Neuron (in vitro differentiated cells): ENCODE measurements at regions not wholly inside any gene's neighbourhood (a gene's known extent, or its start where the extent isn't known, plus 50 kb on each side); places are given as distances from the start of the nearest gene placed in this dataset.

Source experiments
- H2AFZ ChIP-seq: one replicate; pipeline ENCODE4 v1.6.1; 2013; ENCODE audit warnings: low read depth, mild to moderate bottlenecking, inconsistent platforms, low read length, moderate library complexity
- H3K27me3 ChIP-seq: one replicate; pipeline ENCODE4 v1.6.1; 2013; ENCODE audit warnings: low read length; ENCODE audit not compliant: insufficient read depth
- H3K36me3 ChIP-seq: one replicate; pipeline ENCODE4 v1.6.1; 2013; ENCODE audit warnings: low read length; ENCODE audit not compliant: insufficient read depth
- H3K4me1 ChIP-seq: one replicate; pipeline ENCODE4 v1.6.1; 2013; ENCODE audit warnings: low read length; ENCODE audit not compliant: insufficient read depth
- H3K4me3 ChIP-seq: 2 replicates; pipeline ENCODE4 v1.5.1; 2013; ENCODE audit warnings: mild to moderate bottlenecking, low read length, moderate library complexity
- H3K9me3 ChIP-seq: one replicate; pipeline ENCODE4 v1.6.1; 2013; ENCODE audit warnings: low read length

DNA sequence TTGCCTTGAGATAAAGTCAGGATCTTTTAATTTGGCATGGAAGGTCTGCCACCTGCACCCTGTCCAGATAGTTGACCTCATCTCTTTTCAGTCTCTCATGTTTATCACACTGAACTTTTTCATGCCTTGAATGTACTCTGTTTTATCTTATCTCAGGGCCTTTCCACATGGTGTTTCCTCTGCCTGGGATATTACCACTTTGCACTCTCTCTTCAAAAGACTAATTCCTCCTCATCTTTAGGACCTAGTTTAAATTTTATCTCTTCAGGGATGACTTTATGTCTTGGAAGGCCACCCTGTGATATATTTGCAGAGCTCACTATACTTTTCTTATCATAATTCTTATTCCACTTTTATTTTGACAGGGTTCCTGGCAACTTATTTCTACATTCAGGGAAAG, 150.0 kb downstream of the DNAJB9 start:
- H3K4me3 ChIP-seq: no peak overlapping the region
- no peaks in the 10 kb centered on the region for H3K36me3 ChIP-seq
- H2AFZ ChIP-seq: no peak overlapping the region

DNA sequence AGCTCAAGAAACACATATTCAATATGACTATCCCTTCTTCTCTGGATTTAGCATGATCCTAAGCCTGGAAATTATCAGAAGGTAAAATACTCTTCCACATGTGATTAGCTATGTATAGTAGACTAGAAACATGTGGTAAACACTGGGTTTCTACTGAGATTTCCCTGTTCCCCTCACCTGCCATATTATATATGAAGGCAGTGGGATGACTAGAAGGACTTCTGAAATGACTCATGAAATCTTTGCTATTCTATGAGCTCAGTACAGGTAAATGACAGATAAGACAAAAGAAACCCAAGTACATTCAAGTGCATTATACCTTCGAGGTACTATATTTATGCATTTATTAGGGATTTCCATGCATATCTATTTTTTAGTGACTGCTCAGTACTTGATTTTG, 152.9 kb downstream of the DNAJB9 start:
- H3K4me3 ChIP-seq: no peak overlapping the region
- peaks cover 30% of the 10 kb centered on the region for H3K4me1 ChIP-seq

More for the DNA sequence above, 150.0 kb downstream of the DNAJB9 start:
- H3K4me1 ChIP-seq: peaks cover 22% of the 10 kb centered on the region
- no peaks in the 10 kb centered on the region for H3K27me3 ChIP-seq
- H3K9me3 ChIP-seq: no peaks in the 10 kb centered on the region

DNA sequence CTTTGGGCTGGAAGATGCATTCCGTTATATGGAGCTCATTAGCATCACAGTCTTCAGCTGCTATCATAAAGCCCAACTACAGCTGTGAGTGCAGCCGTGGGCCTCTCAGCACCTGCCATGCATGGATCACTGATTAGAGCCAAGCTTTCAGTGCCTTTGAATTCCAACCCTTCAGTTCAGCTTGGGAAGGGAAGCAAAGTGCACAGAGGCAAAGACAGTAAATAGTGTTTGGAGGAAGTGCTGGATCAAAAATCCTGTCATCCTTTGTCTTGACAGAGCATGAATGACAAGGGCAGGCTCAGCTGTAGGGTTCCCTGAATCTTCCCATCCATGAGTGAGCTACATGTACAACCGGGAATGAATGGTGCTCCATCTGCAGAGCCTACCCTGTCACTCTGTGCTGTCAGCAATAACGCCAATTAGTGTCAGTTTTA, 153.7 kb downstream of the DNAJB9 start:
- Histone ChIP-seq H3K27me3 (no peaks in the 10 kb centered on the region), H3K9me3 (no peaks in the 10 kb centered on the region), H3K4me3 (no peak overlapping the region), H2AFZ (no peak overlapping the region), H3K36me3 (no peaks in the 10 kb centered on the region), H3K4me1 (peaks cover 30% of the 10 kb centered on the region)

More for the DNA sequence above, 152.9 kb downstream of the DNAJB9 start:
- Histone ChIP-seq H3K36me3 (no peaks in the 10 kb centered on the region), H3K27me3 (no peaks in the 10 kb centered on the region), H2AFZ (no peak overlapping the region), H3K9me3 (no peaks in the 10 kb centered on the region)

DNA sequence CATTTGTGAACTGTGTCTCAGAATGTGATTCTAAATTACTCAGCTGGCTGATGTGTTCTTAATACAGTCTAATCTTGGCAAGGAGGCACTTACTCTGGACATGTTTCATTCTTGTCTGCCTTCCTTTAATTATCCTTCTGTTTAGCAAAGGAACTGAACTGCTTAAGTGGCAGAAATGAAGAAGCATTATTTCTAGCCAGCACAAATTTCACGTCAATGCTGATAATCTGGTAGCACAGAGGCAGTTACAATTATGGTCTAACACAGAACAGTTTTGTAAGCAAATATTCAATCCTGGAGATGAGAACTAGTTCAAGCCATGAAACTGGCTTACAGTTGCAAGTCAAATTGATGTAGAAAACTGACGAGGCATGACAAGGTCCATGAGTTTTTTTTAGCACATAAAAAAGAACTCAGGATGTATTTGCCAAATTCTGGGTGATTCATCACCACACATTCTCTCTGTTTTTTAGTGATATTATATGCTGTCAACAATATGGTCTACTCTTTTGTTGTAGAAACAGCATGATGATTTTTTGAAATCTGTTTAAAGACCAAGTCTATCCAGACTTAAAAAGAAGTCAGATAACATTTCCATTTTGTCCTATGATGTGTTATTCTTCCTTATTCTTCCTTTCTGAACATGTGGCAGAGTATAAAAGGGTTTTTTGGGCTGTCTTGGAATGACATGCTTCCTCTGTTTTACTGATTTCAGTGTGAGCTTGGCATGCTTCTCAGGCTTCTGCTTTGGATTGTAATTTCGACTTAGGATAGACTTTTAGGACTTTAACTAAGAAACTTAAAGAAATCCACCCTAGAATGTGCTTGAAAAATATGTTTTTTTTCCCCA, 154.8 kb downstream of the DNAJB9 start:
- Histone ChIP-seq H3K4me3 (no peak overlapping the region), H2AFZ (no peak overlapping the region), H3K27me3 (no peaks in the 10 kb centered on the region), H3K36me3 (no peaks in the 10 kb centered on the region), H3K4me1 (peaks cover 30% of the 10 kb centered on the region), H3K9me3 (no peaks in the 10 kb centered on the region)

DNA sequence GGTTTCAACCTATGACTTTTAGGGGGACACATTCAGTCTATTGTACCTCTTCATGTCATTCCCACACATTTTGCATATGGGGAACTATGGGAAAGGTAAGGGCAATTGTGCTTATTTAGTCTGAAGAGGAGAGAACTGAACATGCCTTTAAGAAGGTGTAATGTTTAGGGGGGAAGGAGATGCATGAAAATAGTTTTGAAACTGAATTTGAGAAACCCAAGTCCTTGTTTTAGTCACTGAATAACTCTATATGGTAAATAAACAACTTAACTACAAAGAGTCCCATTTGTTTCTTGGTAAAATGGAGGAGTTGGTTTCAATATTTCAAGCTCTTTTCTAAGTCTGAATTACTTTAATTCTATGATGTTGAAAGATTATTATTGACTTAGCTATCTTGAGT, 166.1 kb downstream of the DNAJB9 start:
- Histone ChIP-seq H3K27me3 (no peaks in the 10 kb centered on the region), H2AFZ (no peak overlapping the region), H3K9me3 (no peaks in the 10 kb centered on the region), H3K4me3 (no peak overlapping the region), H3K36me3 (no peaks in the 10 kb centered on the region), H3K4me1 (no peaks in the 10 kb centered on the region)

DNA sequence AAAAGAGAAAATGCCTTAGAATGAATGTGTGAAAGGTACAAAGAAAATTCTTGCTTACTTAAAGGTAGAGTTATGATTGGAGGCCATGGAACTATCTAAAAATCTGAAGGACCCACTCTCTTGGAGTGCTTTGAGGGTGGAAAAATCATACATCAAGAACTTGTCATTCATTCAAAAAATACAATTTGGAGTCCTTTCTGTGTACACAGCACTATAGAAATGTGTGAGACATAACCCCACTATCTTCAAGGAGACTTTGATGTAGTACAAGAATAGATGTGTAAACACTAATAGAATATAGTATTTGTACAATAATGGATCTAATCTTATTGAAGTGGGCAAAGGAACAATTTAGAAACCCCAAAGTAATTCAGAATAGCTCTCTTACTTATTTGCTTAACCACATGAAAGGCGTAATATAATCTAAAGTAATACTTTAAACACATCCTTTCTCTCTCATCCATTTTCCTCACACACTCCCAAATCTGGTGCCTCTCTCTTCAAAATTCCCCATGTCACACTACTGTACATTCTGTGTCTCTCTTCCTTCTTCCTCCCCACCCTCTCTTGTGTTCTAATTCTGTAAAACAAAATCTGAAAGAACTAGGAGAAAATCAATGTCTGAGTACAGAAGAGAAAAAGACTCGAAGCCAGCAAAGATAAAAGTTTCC, 166.7 kb downstream of the DNAJB9 start:
- Histone ChIP-seq H3K4me3 (no peak overlapping the region), H3K27me3 (no peaks in the 10 kb centered on the region), H3K36me3 (no peaks in the 10 kb centered on the region), H2AFZ (no peak overlapping the region), H3K4me1 (no peaks in the 10 kb centered on the region), H3K9me3 (no peaks in the 10 kb centered on the region)

DNA sequence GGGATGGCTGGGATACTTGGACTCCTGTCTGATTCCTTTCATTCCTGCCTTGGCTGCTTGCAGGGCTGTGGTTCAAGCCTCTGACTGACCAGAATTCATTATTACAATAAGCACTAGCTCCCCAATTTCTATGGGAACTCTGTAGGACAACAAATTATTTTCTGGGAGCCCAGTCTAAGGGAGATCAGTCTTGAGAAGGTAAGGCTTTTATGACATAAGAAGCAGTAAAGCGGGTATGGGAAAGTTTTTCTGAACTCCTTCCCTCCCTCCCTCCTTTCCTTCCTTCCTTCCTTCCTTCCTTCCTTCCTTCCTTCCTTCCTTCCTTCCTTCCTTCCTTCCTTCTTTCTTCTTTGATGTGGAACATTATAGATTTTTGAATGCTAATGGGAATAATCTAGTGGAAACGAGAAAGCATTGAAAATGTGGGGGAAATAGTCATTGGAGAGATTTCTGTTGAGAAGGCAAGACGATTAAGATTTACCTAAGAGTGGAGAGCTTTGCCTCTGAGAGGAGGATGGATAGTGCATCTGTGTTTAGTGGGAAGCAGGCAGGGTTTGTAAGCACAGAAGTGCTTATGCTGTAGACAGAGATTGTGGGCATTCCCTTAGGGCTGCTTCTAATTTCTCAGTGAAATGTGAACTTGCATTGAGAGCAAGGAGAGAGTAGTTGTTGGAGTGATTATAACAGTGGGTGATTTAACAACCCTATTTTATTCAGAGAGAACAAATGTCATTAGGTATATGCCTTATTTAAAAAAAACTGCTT, 201.5 kb downstream of the DNAJB9 start:
- Histone ChIP-seq H3K36me3 (no peaks in the 10 kb centered on the region), H2AFZ (no peak overlapping the region), H3K9me3 (no peaks in the 10 kb centered on the region), H3K4me3 (no peak overlapping the region), H3K27me3 (no peaks in the 10 kb centered on the region), H3K4me1 (no peaks in the 10 kb centered on the region)

DNA sequence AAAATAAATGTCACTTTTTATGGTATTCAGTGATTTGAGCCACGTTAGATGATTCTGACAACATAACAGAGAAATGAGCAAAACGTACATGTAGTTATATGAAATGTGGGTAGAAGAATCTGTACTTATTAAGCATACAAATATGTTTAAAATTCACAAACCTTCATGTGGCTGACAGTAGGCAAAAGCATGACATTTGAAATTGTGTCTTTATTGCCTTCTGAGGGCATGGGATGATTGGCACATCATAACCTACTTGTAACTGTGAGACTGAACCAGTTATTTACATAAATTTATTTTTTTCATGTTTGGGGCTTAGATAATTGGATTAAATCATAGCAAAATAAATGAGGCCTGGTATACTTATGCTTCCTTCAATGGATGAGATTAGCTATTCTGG, 202.2 kb downstream of the DNAJB9 start:
- H3K4me1 ChIP-seq: no peaks in the 10 kb centered on the region
- H3K36me3 ChIP-seq: no peaks in the 10 kb centered on the region
- no peak overlapping the region for H3K4me3 ChIP-seq
- no peak overlapping the region for H2AFZ ChIP-seq
- no peaks in the 10 kb centered on the region for H3K27me3 ChIP-seq
- H3K9me3 ChIP-seq: no peaks in the 10 kb centered on the region

DNA sequence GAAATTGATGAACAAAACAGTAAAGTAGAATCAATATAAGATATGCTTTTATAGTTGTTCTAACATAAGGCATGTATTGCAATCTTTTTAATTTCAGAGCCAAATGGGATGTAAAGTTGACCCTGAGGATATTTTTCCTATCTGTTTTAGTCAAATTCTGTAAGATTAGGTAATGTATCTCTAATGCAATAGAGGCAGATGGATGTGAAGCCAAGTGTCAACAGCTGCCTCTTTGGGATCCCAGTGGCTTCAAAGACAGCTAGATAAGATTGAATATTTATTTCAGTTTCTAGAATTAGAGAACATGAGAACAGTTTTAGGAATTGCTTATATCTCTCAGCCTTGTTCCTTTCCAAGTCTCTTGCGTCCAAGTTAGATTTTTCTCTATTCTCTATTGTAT, 208.3 kb downstream of the DNAJB9 start:
- Histone ChIP-seq H3K4me3 (no peak overlapping the region), H3K36me3 (no peaks in the 10 kb centered on the region), H3K27me3 (no peaks in the 10 kb centered on the region), H2AFZ (peak overlapping the region; percentile 26), H3K4me1 (peaks cover 6% of the 10 kb centered on the region), H3K9me3 (no peaks in the 10 kb centered on the region)

DNA sequence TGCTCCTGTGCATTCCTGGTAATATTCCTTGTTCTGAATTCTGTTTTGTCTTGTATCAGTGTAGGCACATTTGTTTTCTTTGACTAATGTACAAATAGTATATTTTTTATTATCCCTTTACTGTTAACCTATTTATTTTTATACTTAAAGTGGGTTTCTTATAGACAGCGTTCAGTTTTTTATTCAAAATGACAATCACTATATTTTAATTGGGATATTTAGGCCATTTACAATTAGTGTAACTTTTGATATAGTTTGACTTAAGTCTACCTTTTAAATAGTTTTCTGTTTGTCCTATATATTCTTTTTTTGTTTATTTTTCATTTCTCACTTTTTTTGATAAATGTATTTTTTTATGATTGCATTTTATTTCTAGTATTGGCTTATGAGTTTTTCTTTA, 219.8 kb downstream of the DNAJB9 start:
- Histone ChIP-seq H3K36me3 (no peaks in the 10 kb centered on the region), H3K4me3 (no peak overlapping the region), H3K9me3 (no peaks in the 10 kb centered on the region), H3K27me3 (no peaks in the 10 kb centered on the region), H2AFZ (no peak overlapping the region), H3K4me1 (no peaks in the 10 kb centered on the region)

DNA sequence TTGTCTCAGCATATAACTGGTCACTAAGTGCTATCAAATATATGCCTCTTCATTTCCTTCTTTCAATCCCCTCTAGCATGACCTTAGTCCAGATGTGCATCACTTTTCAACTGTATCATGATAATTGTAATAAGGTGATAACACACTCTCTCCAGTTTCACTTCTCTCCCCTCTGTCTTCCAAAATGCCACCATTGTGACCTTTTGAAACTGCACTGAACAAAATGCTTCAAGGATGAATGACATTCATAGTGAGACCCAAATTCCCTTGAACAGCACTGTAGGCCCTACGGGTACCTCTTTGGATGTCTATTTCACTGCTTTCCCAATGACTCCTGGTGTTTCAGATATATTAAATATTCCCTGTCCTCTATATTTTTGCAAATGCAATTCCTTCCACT, 224.8 kb downstream of the DNAJB9 start:
- H2AFZ ChIP-seq: no peak overlapping the region
- no peaks in the 10 kb centered on the region for H3K36me3 ChIP-seq
- no peaks in the 10 kb centered on the region for H3K27me3 ChIP-seq
- no peak overlapping the region for H3K4me3 ChIP-seq
- no peaks in the 10 kb centered on the region for H3K9me3 ChIP-seq
- H3K4me1 ChIP-seq: no peaks in the 10 kb centered on the region

DNA sequence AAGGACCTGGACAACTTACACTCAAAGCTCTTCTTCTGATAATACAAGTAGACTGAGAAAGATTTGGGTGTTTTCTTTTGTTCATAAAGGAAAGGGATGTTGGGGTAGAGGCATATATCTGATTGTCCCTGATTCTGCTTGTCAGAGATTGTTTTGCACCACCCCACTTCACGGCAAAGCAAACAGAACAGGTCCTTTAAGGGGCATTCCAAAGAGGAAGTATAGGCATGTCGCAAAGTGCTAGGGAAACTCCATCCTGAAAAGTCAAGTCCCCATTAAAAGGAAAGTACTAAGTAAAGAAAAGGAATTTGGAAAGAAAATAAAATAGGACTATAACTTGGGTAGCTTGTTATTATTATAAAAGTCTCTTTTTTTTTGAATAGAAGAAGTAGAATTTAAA, 233.0 kb downstream of the DNAJB9 start:
- no peaks in the 10 kb centered on the region for H3K36me3 ChIP-seq
- H3K4me1 ChIP-seq: no peaks in the 10 kb centered on the region
- peak overlapping the region; percentile 12 for H2AFZ ChIP-seq
- H3K27me3 ChIP-seq: no peaks in the 10 kb centered on the region
- no peak overlapping the region for H3K4me3 ChIP-seq
- H3K9me3 ChIP-seq: no peaks in the 10 kb centered on the region

DNA sequence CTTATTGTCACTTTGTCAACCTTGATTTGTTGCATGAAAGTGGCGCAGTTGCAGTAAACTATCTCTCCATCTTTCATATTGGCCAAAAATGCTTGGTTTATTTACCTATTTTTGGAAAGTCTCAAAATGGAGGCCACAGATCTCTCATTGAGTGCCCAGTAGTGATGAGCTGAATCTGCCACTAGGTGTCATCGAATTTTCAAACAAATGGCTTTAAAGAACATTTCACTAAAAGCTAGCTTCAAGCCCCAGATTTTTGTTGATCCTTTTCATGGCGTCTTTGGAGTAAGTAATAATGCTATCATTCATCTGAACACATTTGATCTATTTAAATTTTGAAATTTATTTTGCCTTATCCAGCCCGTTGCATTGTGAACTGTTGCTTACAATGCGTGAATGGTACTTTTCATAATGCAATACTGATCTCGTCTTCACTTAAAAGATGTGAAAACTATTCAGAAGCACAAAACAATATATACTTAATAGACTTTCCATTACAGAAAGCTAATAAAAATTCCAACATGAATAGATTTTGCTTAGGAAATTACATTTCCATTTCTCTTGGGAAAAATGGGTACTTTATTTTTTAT, 236.2 kb downstream of the DNAJB9 start:
- Histone ChIP-seq H3K27me3 (no peaks in the 10 kb centered on the region), H3K9me3 (no peaks in the 10 kb centered on the region), H2AFZ (peak overlapping the region; percentile 5), H3K36me3 (no peaks in the 10 kb centered on the region), H3K4me3 (no peak overlapping the region), H3K4me1 (peaks cover 28% of the 10 kb centered on the region)
